BLaER1 (cell line): ENCODE measurements at regions not wholly inside any gene's neighbourhood (a gene's known extent, or its start where the extent isn't known, plus 50 kb on each side); places are given as distances from the start of the nearest gene placed in this dataset.
A peak's percentile ranks its signal among the peaks of the same experiment; 100 is the strongest.

Experiments used
- H3K27ac ChIP-seq: shearing (Covaris generic); formaldehyde crosslinking; 2 replicates; pipeline ENCODE4 v1.8.1; 2022
- H3K27me3 ChIP-seq: shearing (Covaris generic); formaldehyde crosslinking; 2 replicates; pipeline ENCODE4 v1.8.1; 2022
- H3K36me3 ChIP-seq: shearing (Covaris generic); formaldehyde crosslinking; 2 replicates; pipeline ENCODE4 v1.8.1; 2022
- H3K4me1 ChIP-seq: shearing (Covaris generic); formaldehyde crosslinking; 2 replicates; pipeline ENCODE4 v1.8.1; 2022
- H3K4me2 ChIP-seq: shearing (Covaris generic); formaldehyde crosslinking; 2 replicates; pipeline ENCODE4 v1.8.1; 2022
- H3K4me3 ChIP-seq: shearing (Covaris generic); formaldehyde crosslinking; 2 replicates; pipeline ENCODE4 v1.8.1; 2022
- H3K9ac ChIP-seq: shearing (Covaris generic); formaldehyde crosslinking; 2 replicates; pipeline ENCODE4 v1.8.1; 2022
- H3K9me3 ChIP-seq: shearing (Covaris generic); formaldehyde crosslinking; 2 replicates; pipeline ENCODE4 v1.8.1; 2022
- H4K20me1 ChIP-seq: shearing (Covaris generic); formaldehyde crosslinking; 2 replicates; pipeline ENCODE4 v1.8.1; 2022
- Cebpa-rat ChIP-seq: shearing (Covaris generic); IDR thresholded peaks from 2 replicates; pipeline ENCODE4 v1.8.1; 2022

GRCh38 chr17:73983621-73984400, 219.7 kb upstream of the RPL38 start:
- H3K4me1 ChIP-seq = peaks cover 77% of the 10 kb centered on the region
- 0 out of 2 replicates have a peak overlapping the region, but pooled peaks have one; percentile 9 for H3K27ac ChIP-seq
- peak overlapping the region; percentile 83 for H3K4me2 ChIP-seq
- no peak overlapping the region for H3K4me3 ChIP-seq
- no peak for TF ChIP-seq Cebpa-rat
- H4K20me1 ChIP-seq = no peaks in the 10 kb centered on the region
- H3K27me3 ChIP-seq = no peaks in the 10 kb centered on the region
- no peaks in the 10 kb centered on the region for H3K36me3 ChIP-seq
- no peak overlapping the region for H3K9ac ChIP-seq
- 0 out of 2 replicates have a peak, but pooled peaks cover 2% of the 10 kb centered on the region for H3K9me3 ChIP-seq

DNA sequence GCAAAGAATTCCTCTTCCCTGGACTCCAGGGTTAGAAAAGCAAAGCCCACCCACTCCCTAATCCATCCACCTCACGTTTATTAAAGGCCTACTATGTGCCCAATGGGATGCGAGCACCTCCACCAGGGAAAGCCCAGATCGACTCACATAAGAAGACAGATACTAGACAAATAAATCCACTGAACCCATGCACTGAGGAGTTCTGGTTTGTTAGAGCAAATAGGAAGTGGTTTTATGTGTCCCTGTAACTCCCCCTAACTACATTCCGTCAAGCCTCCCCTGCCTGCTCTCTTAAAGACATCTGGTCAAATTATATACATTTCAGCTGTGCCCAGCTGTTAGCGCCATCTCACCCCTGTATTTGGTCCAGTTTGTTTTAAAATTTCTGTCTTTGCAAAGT, 218.5 kb upstream of the RPL38 start:
- H3K4me3 ChIP-seq = no peak overlapping the region
- H3K27ac ChIP-seq = no peak overlapping the region; the same call in 1 of the 2 replicates
- no peaks in the 10 kb centered on the region for H4K20me1 ChIP-seq
- H3K4me2 ChIP-seq = peak overlapping the region; percentile 77
- H3K27me3 ChIP-seq = no peaks in the 10 kb centered on the region
- no peak overlapping the region for H3K9ac ChIP-seq
- no peaks in the 10 kb centered on the region for H3K36me3 ChIP-seq
- no peaks in the 10 kb centered on the region for H3K9me3 ChIP-seq
- peaks cover 71% of the 10 kb centered on the region for H3K4me1 ChIP-seq
- no peak for TF ChIP-seq Cebpa-rat

DNA sequence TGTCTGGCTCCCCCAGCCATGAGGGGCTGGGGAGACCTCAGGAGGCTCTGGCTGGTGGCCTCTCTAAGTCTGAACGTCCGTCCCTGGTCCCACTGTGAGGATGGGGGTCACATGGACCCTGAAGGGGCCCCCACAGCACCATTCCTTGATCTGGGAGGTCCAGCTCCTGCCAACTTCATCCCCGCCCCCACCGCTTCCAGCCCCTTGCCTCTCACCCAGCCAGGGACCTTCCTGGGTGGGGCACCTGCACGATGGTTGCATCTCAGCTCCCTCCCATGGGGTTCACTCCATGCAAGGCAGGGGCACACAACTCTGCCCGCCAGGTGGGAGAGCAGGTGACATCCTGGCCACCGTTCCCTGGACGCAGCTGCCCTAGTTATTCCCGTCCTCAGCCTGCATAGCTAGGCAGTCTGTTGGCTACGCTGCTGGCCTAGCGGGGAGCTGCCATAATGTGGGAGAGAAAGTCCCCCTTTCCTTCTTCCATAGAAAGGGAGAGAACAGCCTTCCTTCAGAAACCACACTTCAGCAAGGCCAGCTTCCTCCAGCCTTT, 217.9 kb upstream of the RPL38 start:
- peak overlapping the region; percentile 77 for H3K4me2 ChIP-seq
- H3K27me3 ChIP-seq = no peaks in the 10 kb centered on the region
- no peaks in the 10 kb centered on the region for H3K36me3 ChIP-seq
- peaks cover 65% of the 10 kb centered on the region for H3K4me1 ChIP-seq
- TF ChIP-seq Cebpa-rat = no peak
- no peak overlapping the region for H3K4me3 ChIP-seq
- H4K20me1 ChIP-seq = no peaks in the 10 kb centered on the region
- peak overlapping the region; percentile 65 for H3K27ac ChIP-seq
- H3K9me3 ChIP-seq = no peaks in the 10 kb centered on the region
- H3K9ac ChIP-seq = no peak overlapping the region

- H3K4me2 ChIP-seq = no peak overlapping the region
- H3K27ac ChIP-seq = no peak overlapping the region
- H4K20me1 ChIP-seq = no peaks in the 10 kb centered on the region
- H3K4me1 ChIP-seq = peaks cover 53% of the 10 kb centered on the region
- TF ChIP-seq Cebpa-rat = no peak
- H3K4me3 ChIP-seq = no peak overlapping the region
- no peaks in the 10 kb centered on the region for H3K9me3 ChIP-seq
- no peak overlapping the region for H3K9ac ChIP-seq
- H3K27me3 ChIP-seq = no peaks in the 10 kb centered on the region
- H3K36me3 ChIP-seq = no peaks in the 10 kb centered on the region
Measured at GRCh38 chr17:73986641-73987177, 216.8 kb upstream of the RPL38 start.

DNA sequence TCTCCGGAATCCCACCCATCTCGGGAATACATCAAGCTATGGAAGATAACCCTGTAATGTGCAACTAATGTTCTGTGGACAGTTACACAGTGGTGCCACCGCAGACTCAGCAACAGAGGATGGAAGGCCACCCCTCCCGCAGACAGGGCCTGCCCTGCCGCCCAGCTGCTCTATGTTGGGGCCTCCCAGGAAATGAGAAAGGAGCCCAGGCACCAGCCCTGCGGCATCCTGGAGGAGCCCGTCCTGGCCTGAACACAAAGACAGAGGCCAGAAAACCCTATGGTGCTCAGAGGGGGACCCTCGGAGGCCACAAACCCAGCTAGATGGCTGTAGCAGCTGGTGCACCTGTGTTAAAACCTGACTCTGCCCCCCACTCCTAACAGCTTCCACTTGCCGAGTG, 216.1 kb upstream of the RPL38 start:
- H3K27me3 ChIP-seq = no peaks in the 10 kb centered on the region
- no peak for TF ChIP-seq Cebpa-rat
- H3K9me3 ChIP-seq = no peaks in the 10 kb centered on the region
- no peak overlapping the region for H3K9ac ChIP-seq
- no peak overlapping the region for H3K4me3 ChIP-seq
- H3K4me1 ChIP-seq = peaks cover 46% of the 10 kb centered on the region
- no peak overlapping the region for H3K27ac ChIP-seq
- H3K36me3 ChIP-seq = no peaks in the 10 kb centered on the region
- no peaks in the 10 kb centered on the region for H4K20me1 ChIP-seq
- H3K4me2 ChIP-seq = peak overlapping the region; percentile 19; the same call in 1 of the 2 replicates

DNA sequence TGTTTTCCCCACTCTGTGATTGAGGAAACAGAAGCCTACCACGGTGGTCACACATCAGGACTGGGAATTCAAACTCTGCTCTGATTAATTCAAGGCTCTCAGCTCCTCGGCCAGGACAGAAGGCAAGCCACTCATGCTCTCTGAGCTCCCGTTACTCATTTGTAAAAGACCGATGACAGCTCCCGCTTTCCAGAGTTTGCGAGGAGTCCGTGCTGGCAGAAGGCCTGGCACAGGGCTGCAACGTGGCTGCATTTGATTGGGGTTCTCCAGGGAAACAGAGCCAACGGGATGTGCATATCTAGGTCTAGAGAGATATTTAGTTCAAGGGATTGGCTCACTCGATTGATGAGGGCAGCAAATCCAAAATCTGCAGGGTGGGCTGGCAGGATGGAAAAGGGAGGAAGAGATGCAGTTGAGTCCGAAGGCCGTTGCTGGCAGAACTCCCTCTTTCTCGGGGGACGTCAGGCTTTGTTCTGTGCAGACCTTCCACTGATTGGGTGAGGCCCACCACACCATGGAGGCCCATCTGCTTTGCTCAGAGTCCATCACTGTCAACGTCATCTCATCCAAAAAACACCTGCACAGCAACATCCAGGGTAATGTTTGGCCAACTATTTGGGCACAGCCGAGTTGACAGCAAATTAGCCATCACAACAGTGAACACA, 215.5 kb upstream of the RPL38 start:
- no peaks in the 10 kb centered on the region for H3K27me3 ChIP-seq
- H3K4me1 ChIP-seq = peaks cover 40% of the 10 kb centered on the region
- H3K4me3 ChIP-seq = no peak overlapping the region
- no peak for TF ChIP-seq Cebpa-rat
- H4K20me1 ChIP-seq = no peaks in the 10 kb centered on the region
- no peaks in the 10 kb centered on the region for H3K36me3 ChIP-seq
- H3K27ac ChIP-seq = no peak overlapping the region
- H3K9ac ChIP-seq = no peak overlapping the region
- no peaks in the 10 kb centered on the region for H3K9me3 ChIP-seq
- no peak overlapping the region for H3K4me2 ChIP-seq

DNA sequence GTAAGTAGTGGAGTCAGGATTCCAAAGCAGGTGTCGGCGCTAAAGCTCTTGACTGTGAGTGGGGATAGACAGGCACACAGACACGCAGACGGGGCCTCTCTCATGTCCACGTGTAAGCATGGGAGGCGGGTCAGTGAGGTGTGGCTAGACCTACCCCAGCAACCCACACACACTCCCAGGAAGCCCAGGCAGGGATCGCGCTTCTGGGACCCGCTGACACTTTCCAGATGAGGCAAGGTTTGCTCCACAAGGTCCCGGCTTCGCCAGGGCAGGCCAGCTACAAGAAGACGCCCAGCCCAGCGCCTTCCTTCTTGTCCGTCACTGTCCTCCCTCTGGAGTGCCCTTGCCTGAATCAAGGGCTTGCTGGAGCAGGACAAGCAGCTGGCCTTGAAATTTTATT, 213.8 kb upstream of the RPL38 start:
- Histone ChIP-seq H3K27ac (no peak overlapping the region), H3K9ac (no peak overlapping the region), H3K9me3 (no peaks in the 10 kb centered on the region), H3K36me3 (no peaks in the 10 kb centered on the region), H3K27me3 (no peaks in the 10 kb centered on the region), H4K20me1 (no peaks in the 10 kb centered on the region), H3K4me2 (no peak overlapping the region), H3K4me1 (peaks cover 24% of the 10 kb centered on the region), H3K4me3 (no peak overlapping the region)
- no peak for TF ChIP-seq Cebpa-rat

DNA sequence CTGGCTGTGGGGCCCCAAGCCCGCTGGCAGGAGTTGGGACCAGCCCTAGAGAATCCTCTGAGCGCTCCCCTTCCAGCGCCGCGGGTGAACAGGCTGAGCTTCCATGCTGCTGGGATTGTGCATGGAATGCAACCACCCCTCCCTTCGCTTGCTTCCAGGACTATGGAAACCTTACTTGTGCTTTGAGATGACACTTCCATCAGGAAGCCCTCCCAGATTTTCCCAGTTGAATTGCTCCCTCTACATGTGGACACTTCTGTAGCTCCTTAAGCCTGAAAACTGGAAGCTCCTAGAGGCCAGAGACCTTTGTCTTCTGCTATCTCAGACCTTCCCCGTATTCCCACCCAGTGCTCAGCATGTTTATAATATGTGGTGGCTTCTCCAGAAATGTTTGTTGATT, 213.2 kb upstream of the RPL38 start:
- TF ChIP-seq Cebpa-rat = no peak
- Histone ChIP-seq H3K9me3 (no peaks in the 10 kb centered on the region), H3K4me1 (peaks cover 21% of the 10 kb centered on the region), H3K36me3 (no peaks in the 10 kb centered on the region), H3K4me3 (no peak overlapping the region), H4K20me1 (no peaks in the 10 kb centered on the region), H3K27ac (no peak overlapping the region), H3K4me2 (no peak overlapping the region), H3K27me3 (no peaks in the 10 kb centered on the region), H3K9ac (no peak overlapping the region)

DNA sequence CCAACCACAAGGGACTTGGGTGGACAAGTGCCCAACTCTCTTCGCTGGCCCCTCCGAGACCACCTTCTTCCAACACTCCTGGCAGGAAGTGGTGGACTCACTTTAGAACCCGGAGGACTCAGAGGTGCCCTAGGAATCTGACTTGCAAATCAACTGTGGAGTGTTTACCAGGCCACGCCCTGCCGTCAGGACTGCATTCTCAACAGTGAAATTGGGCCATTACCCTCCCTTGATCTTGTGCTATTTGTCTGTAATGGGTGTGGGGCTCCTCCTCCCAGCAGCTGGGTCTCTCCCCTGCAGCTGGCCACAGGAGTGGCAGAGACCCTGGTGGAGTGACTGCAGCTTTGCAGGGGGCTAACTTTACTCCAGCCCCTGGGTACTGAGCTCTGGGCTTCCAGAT, 212.2 kb upstream of the RPL38 start:
- TF ChIP-seq Cebpa-rat = no peak
- Histone ChIP-seq H3K4me2 (no peak overlapping the region), H3K9me3 (no peaks in the 10 kb centered on the region), H3K36me3 (no peaks in the 10 kb centered on the region), H3K9ac (no peak overlapping the region), H4K20me1 (no peaks in the 10 kb centered on the region), H3K27me3 (no peaks in the 10 kb centered on the region), H3K4me3 (no peak overlapping the region), H3K4me1 (peaks cover 25% of the 10 kb centered on the region), H3K27ac (no peak overlapping the region)

- Histone ChIP-seq H3K9ac (no peak overlapping the region), H4K20me1 (no peaks in the 10 kb centered on the region), H3K4me3 (no peak overlapping the region), H3K9me3 (no peaks in the 10 kb centered on the region), H3K36me3 (no peaks in the 10 kb centered on the region), H3K4me1 (peaks cover 13% of the 10 kb centered on the region), H3K4me2 (no peak overlapping the region), H3K27ac (no peak overlapping the region), H3K27me3 (no peaks in the 10 kb centered on the region)
- TF ChIP-seq Cebpa-rat = no peak
Measured at GRCh38 chr17:73994946-73995345, 208.5 kb upstream of the RPL38 start.
